Liver (tissue), 8 donors: ENCODE measurements at regions not wholly inside any gene's neighbourhood (a gene's known extent, or its start where the extent isn't known, plus 50 kb on each side); places are given as distances from the start of the nearest gene placed in this dataset.

Source experiments
- DNase-seq: peaks from one replicate; pipeline ENCODE4 v3.0.0-alpha.2; 2017; ENCODE audit warnings: low spot score
- H3K27ac ChIP-seq, 2 donors: one replicate each; pipeline ENCODE4 v1.7.0; 2013; ENCODE audit warnings: inconsistent platforms in 2 of 2, low read length in 2 of 2, control low read depth in 1 of 2, low read depth in 1 of 2, mild to moderate bottlenecking in 1 of 2
- H3K27me3 ChIP-seq, 4 donors: one replicate each; pipeline versions ENCODE4 v1.6.1 to v1.7.0; 2013; ENCODE audit warnings: low read length in 3 of 4, inconsistent platforms in 1 of 4, mild to moderate bottlenecking in 1 of 4, moderate library complexity in 1 of 4; ENCODE audit not compliant: control insufficient read depth in 4 of 4, insufficient read depth in 4 of 4
- H3K36me3 ChIP-seq, 4 donors: one replicate each; pipeline versions ENCODE4 v1.6.1 to v1.7.0; 2013; ENCODE audit warnings: low read length in 3 of 4, mild to moderate bottlenecking in 3 of 4, low read depth in 1 of 4, moderate library complexity in 1 of 4; ENCODE audit not compliant: control insufficient read depth in 4 of 4, insufficient read depth in 3 of 4
- H3K4me1 ChIP-seq, 4 donors: one replicate each; pipeline versions ENCODE4 v1.6.1 to v1.7.0; 2013; ENCODE audit warnings: low read length in 3 of 4, mild to moderate bottlenecking in 3 of 4, moderate library complexity in 1 of 4; ENCODE audit not compliant: control insufficient read depth in 4 of 4, insufficient read depth in 4 of 4
- H3K4me3 ChIP-seq, 3 donors: one replicate each; pipeline versions ENCODE4 v1.6.1 to v1.7.0; 2013; ENCODE audit warnings: low read length in 3 of 3, control low read depth in 1 of 3, low read depth in 1 of 3, mild to moderate bottlenecking in 1 of 3
- H3K9ac ChIP-seq, 2 donors: one replicate each; pipeline ENCODE4 v1.7.0; 2013; ENCODE audit warnings: low read length in 2 of 2, mild to moderate bottlenecking in 2 of 2, moderate library complexity in 2 of 2, control low read depth in 1 of 2, low read depth in 1 of 2
- H3K9me3 ChIP-seq, 4 donors: one replicate each; pipeline versions ENCODE4 v1.6.1 to v1.7.0; 2013; ENCODE audit warnings: low read length in 3 of 4; ENCODE audit not compliant: control insufficient read depth in 4 of 4
- ATF3 ChIP-seq: IDR thresholded peaks from 2 replicates; pipeline ENCODE4 v1.6.1; 2016; ENCODE audit warnings: antibody characterized with exemption
- EGR1 ChIP-seq, 2 donors: IDR thresholded peaks; 2 replicates each; pipeline ENCODE4 v1.6.1; 2016 to 2018; ENCODE audit warnings: antibody characterized with exemption in 2 of 2, low read depth in 2 of 2
- FOXA1 ChIP-seq: IDR thresholded peaks from 2 replicates; pipeline ENCODE4 v1.6.1; 2016; ENCODE audit warnings: antibody characterized with exemption
- FOXA2 ChIP-seq: IDR thresholded peaks from 2 replicates; pipeline ENCODE4 v1.6.1; 2016; ENCODE audit warnings: antibody characterized with exemption
- HNF4A ChIP-seq, 2 donors: conservative IDR thresholded peaks; 2 replicates each; pipeline ENCODE4 v1.6.1; 2016; ENCODE audit warnings: antibody characterized with exemption in 2 of 2, mild to moderate bottlenecking in 2 of 2
- HNF4G ChIP-seq: IDR thresholded peaks from 2 replicates; pipeline ENCODE4 v1.6.1; 2016; ENCODE audit warnings: antibody characterized with exemption
- JUND ChIP-seq, 2 donors: IDR thresholded peaks; 2 replicates each; pipeline ENCODE4 v1.6.1; 2016; ENCODE audit warnings: antibody characterized with exemption in 2 of 2
- MAX ChIP-seq: IDR thresholded peaks from 2 replicates; pipeline ENCODE4 v1.6.1; 2016; ENCODE audit warnings: antibody characterized with exemption
- NR2F2 ChIP-seq: IDR thresholded peaks from 2 replicates; pipeline ENCODE4 v1.6.1; 2016; ENCODE audit warnings: antibody characterized with exemption
- RAD21 ChIP-seq, 2 donors: IDR thresholded peaks; 2 replicates each; pipeline ENCODE4 v1.6.1; 2016; ENCODE audit warnings: antibody characterized with exemption in 2 of 2, mild to moderate bottlenecking in 2 of 2
- RXRA ChIP-seq, 2 donors: IDR thresholded peaks; 2 replicates each; pipeline ENCODE4 v1.6.1; 2017 to 2018; ENCODE audit warnings: antibody characterized with exemption in 2 of 2, mild to moderate bottlenecking in 1 of 2
- SP1 ChIP-seq: IDR thresholded peaks from 2 replicates; pipeline ENCODE4 v1.6.1; 2018; ENCODE audit warnings: antibody characterized with exemption, mild to moderate bottlenecking
- TAF1 ChIP-seq: conservative IDR thresholded peaks from 2 replicates; pipeline ENCODE4 v1.6.1; 2016; ENCODE audit warnings: antibody characterized with exemption, mild to moderate bottlenecking
- YY1 ChIP-seq: IDR thresholded peaks from 2 replicates; pipeline ENCODE4 v1.6.1; 2016; ENCODE audit warnings: antibody characterized with exemption, mild to moderate bottlenecking
- WGBS: extraction: QIAGEN DNeasy Blood & Tissue Kit; methylation state at CpG from one replicate; pipeline ENCODE4 v1.1.7; 2013; 5-methylcytosine and 5-hydroxymethylcytosine counted together
- TF ChIP-seq, protein P1 (sequence below): IDR thresholded peaks from 2 replicates; pipeline ENCODE4 v1.6.1; 2016; ENCODE audit warnings: antibody characterized with exemption
- TF ChIP-seq, protein P2 (sequence below): fragments of 150-350 bp; IDR thresholded peaks from 2 replicates; pipeline ENCODE4 v1.5.1; 2017; ENCODE audit warnings: improper control_type of control experiment, low read depth, low read length; ENCODE audit not compliant: missing input control
- TF ChIP-seq, protein P3 (sequence below): IDR thresholded peaks from 2 replicates; pipeline ENCODE4 v1.6.1; 2016; ENCODE audit warnings: antibody characterized with exemption, mild to moderate bottlenecking
- donor health status: healthy.
- donor health status: healthy.
- donor health status: healthy.
- donor health status: healthy.
- donor health status: healthy.

GRCh38 chr17:22514315-22514714 is 822.0 kb downstream of the KCNJ18 start:
- Histone ChIP-seq H3K4me1 (no peaks in the 10 kb centered on the region), H3K27ac (no peak overlapping the region), H3K9me3 (no peaks in the 10 kb centered on the region), H3K4me3 (no peak overlapping the region), H3K36me3 (no peaks in the 10 kb centered on the region), H3K9ac (no peak overlapping the region), H3K27me3 (no peaks in the 10 kb centered on the region)
- WGBS: 61% methylated on average over 6 of the region's 6 CpGs
- TF ChIP-seq ATF3 (no peak), RXRA (IDR thresholded peaks at IDR 0.05) (no peak), YY1 (no peak), NR2F2 (no peak), HNF4G (no peak)
- TF ChIP-seq, protein P1, sequence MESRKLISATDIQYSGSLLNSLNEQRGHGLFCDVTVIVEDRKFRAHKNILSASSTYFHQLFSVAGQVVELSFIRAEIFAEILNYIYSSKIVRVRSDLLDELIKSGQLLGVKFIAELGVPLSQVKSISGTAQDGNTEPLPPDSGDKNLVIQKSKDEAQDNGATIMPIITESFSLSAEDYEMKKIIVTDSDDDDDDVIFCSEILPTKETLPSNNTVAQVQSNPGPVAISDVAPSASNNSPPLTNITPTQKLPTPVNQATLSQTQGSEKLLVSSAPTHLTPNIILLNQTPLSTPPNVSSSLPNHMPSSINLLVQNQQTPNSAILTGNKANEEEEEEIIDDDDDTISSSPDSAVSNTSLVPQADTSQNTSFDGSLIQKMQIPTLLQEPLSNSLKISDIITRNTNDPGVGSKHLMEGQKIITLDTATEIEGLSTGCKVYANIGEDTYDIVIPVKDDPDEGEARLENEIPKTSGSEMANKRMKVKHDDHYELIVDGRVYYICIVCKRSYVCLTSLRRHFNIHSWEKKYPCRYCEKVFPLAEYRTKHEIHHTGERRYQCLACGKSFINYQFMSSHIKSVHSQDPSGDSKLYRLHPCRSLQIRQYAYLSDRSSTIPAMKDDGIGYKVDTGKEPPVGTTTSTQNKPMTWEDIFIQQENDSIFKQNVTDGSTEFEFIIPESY: no peak
- TF ChIP-seq, protein P2, sequence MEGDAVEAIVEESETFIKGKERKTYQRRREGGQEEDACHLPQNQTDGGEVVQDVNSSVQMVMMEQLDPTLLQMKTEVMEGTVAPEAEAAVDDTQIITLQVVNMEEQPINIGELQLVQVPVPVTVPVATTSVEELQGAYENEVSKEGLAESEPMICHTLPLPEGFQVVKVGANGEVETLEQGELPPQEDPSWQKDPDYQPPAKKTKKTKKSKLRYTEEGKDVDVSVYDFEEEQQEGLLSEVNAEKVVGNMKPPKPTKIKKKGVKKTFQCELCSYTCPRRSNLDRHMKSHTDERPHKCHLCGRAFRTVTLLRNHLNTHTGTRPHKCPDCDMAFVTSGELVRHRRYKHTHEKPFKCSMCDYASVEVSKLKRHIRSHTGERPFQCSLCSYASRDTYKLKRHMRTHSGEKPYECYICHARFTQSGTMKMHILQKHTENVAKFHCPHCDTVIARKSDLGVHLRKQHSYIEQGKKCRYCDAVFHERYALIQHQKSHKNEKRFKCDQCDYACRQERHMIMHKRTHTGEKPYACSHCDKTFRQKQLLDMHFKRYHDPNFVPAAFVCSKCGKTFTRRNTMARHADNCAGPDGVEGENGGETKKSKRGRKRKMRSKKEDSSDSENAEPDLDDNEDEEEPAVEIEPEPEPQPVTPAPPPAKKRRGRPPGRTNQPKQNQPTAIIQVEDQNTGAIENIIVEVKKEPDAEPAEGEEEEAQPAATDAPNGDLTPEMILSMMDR: no peak
- peak; percentile 21 for DNase-seq

GRCh38 chr17:22514767-22515320 is 822.5 kb downstream of the KCNJ18 start:
- Histone ChIP-seq H3K4me1 (no peaks in the 10 kb centered on the region), H3K4me3 (no peak overlapping the region), H3K36me3 (no peaks in the 10 kb centered on the region), H3K27ac (no peak overlapping the region), H3K9me3 (no peaks in the 10 kb centered on the region), H3K9ac (no peak overlapping the region), H3K27me3 (no peaks in the 10 kb centered on the region)
- peak; percentile 14 for DNase-seq
- WGBS: 71% methylated on average over 4 of the region's 4 CpGs
- TF ChIP-seq JUND (IDR thresholded peaks at IDR 0.05) (no peak), ATF3 (no peak), FOXA2 (no peak), EGR1 (IDR thresholded peaks at IDR 0.05; ENCODE audit: low read depth in 2 of 2) (no peak), HNF4G (no peak), YY1 (no peak), HNF4A (conservative IDR thresholded peaks at IDR 0.05) (no peak), SP1 (no peak), TAF1 (no peak), NR2F2 (no peak), FOXA1 (no peak), MAX (no peak), RAD21 (IDR thresholded peaks at IDR 0.05) (no peak)
- TF ChIP-seq, protein P1: no peak
- TF ChIP-seq, protein P3, sequence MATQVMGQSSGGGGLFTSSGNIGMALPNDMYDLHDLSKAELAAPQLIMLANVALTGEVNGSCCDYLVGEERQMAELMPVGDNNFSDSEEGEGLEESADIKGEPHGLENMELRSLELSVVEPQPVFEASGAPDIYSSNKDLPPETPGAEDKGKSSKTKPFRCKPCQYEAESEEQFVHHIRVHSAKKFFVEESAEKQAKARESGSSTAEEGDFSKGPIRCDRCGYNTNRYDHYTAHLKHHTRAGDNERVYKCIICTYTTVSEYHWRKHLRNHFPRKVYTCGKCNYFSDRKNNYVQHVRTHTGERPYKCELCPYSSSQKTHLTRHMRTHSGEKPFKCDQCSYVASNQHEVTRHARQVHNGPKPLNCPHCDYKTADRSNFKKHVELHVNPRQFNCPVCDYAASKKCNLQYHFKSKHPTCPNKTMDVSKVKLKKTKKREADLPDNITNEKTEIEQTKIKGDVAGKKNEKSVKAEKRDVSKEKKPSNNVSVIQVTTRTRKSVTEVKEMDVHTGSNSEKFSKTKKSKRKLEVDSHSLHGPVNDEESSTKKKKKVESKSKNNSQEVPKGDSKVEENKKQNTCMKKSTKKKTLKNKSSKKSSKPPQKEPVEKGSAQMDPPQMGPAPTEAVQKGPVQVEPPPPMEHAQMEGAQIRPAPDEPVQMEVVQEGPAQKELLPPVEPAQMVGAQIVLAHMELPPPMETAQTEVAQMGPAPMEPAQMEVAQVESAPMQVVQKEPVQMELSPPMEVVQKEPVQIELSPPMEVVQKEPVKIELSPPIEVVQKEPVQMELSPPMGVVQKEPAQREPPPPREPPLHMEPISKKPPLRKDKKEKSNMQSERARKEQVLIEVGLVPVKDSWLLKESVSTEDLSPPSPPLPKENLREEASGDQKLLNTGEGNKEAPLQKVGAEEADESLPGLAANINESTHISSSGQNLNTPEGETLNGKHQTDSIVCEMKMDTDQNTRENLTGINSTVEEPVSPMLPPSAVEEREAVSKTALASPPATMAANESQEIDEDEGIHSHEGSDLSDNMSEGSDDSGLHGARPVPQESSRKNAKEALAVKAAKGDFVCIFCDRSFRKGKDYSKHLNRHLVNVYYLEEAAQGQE: no peak
- TF ChIP-seq, protein P2: no peak
